H1 (cell line): ENCODE measurements at regions not wholly inside any gene's neighbourhood (a gene's known extent, or its start where the extent isn't known, plus 50 kb on each side); places are given as distances from the start of the nearest gene placed in this dataset.

ENCODE experiments used
- TF ChIP-seq, protein P1 (sequence below), 3 experiments: IDR thresholded peaks; 1 replicate in 2 of 3; 2 replicates in 1 of 3; pipeline versions ENCODE4 v1.5.1 to v1.6.1; 2011; ENCODE audit warnings: low read length in 3 of 3, mild to moderate bottlenecking in 3 of 3, inconsistent platforms in 2 of 3, low read depth in 1 of 3, moderate library complexity in 1 of 3; ENCODE audit not compliant: insufficient read depth in 1 of 3; ENCODE audit errors: control extremely low read depth in 1 of 3

GRCh38 chr2:120809151-120809550 is 73.5 kb downstream of the GLI2 start (continued):
- TF ChIP-seq, protein P1, sequence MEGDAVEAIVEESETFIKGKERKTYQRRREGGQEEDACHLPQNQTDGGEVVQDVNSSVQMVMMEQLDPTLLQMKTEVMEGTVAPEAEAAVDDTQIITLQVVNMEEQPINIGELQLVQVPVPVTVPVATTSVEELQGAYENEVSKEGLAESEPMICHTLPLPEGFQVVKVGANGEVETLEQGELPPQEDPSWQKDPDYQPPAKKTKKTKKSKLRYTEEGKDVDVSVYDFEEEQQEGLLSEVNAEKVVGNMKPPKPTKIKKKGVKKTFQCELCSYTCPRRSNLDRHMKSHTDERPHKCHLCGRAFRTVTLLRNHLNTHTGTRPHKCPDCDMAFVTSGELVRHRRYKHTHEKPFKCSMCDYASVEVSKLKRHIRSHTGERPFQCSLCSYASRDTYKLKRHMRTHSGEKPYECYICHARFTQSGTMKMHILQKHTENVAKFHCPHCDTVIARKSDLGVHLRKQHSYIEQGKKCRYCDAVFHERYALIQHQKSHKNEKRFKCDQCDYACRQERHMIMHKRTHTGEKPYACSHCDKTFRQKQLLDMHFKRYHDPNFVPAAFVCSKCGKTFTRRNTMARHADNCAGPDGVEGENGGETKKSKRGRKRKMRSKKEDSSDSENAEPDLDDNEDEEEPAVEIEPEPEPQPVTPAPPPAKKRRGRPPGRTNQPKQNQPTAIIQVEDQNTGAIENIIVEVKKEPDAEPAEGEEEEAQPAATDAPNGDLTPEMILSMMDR (IDR thresholded peaks at IDR 0.05; ENCODE audit: control extremely low read depth in 1 of 3, insufficient read depth in 1 of 3, low read depth in 1 of 3, low read length in 3 of 3) = no peak
